ENCODE measurements at regions not wholly inside any gene's neighbourhood (a gene's known extent, or its start where the extent isn't known, plus 50 kb on each side); places are given as distances from the start of the nearest gene placed in this dataset.

DNA sequence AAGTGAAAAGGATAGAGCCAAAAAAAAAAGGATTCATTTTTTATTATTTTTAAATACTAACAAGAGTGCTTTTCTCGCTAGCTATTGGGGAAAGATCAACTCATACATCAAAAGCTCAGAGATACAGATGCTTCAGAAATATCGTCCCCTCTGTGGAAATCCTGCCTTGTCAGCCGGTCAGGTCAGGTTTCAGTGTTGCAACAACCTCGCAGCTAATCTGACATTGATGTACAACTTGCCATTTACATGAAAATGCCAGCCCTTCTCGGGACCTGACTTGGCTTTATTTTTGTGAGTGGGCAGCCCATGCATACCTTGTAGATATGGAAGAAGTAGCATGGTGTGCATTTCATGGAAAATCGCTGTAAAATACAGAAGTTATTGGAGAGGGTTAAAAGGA, 358.8 kb upstream of the ADAMTS16 start:
- Histone ChIP-seq H3K27ac (ENCODE audit: low read length in 2 of 2) (no peak overlapping the region), H4K20me1 (ENCODE audit: control insufficient read depth, insufficient read depth, low read length, poor library complexity, severe bottlenecking) (no peaks in the 10 kb centered on the region), H3K4me3 (ENCODE audit: control extremely low read depth in 1 of 5, extremely low read depth in 1 of 5, insufficient read depth in 1 of 5, low read depth in 2 of 5, low read length in 4 of 5) (no peak overlapping the region), H3K36me3 (replicated peaks in 1 of 2; ENCODE audit: control extremely low read depth in 1 of 2, control insufficient read depth in 1 of 2, extremely low read depth in 1 of 2, insufficient read depth in 2 of 2, low read length in 1 of 2) (no peaks in the 10 kb centered on the region), H3K9me3 (ENCODE audit: control extremely low read depth in 1 of 3, control insufficient read depth in 2 of 3, insufficient read depth in 1 of 3, low read length in 2 of 3) (peaks cover 0 to 3% (median 0%) of the 10 kb centered on the region in 3 donors), H3K9ac (ENCODE audit: low read length) (no peak overlapping the region), H3K79me2 (ENCODE audit: control insufficient read depth, insufficient read depth, low read length) (no peaks in the 10 kb centered on the region), H3K4me1 (ENCODE audit: control insufficient read depth in 2 of 2, insufficient read depth in 2 of 2, low read length in 2 of 2) (no peaks in the 10 kb centered on the region), H3K27me3 (replicated peaks in 1 of 4; ENCODE audit: control extremely low read depth in 1 of 4, control insufficient read depth in 3 of 4, insufficient read depth in 4 of 4, low read length in 3 of 4) (no peaks in the 10 kb centered on the region), H2AFZ (ENCODE audit: insufficient read depth, low read depth, low read length, poor library complexity, severe bottlenecking) (no peak overlapping the region), H3K4me2 (replicated peaks; ENCODE audit: low read depth, low read length, poor library complexity, severe bottlenecking) (no peak overlapping the region)
- Mint-ChIP-seq H3K27me3 (no peaks in the 10 kb centered on the region), H3K27ac (no peak overlapping the region), H3K9me3 (ENCODE audit: insufficient read depth) (peaks cover 4% of the 10 kb centered on the region), H3K4me1 (no peaks in the 10 kb centered on the region), H3K4me3 (no peak overlapping the region)
- ChIA-PET POLR2A (no interaction called here), CTCF (no interaction called here)
- ATAC-seq (ENCODE audit: low read depth): no peak
- intact Hi-C loops (cut with micrococcal nuclease): no loop called here
- 86% methylated on average over 4 of the region's 6 CpGs for WGBS (ENCODE audit: insufficient coverage)
- no peak for TF ChIP-seq EZH2 (IDR thresholded peaks at IDR 0.05; ENCODE audit: borderline replicate concordance, insufficient read depth, low read depth, low read length, poor library complexity, severe bottlenecking)
- no peak for DNase-seq

DNA sequence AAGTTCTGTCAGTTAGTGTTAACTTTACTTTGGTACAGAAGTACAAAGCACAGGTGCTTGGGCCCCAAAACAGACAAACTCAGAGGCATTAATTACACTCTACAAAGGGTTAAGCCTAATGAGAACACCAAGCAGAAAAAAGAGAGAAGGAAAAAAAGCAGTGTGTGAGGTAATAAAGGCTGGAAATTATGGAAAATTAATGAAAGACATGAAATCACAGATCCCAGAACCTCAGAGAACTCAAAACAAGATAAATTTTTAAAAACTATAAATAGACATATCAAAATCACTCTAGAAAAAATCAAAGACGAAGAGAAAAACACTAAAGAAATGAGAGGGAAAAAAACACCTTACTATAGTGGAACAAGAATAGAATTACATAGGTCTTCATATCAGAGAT, 354.2 kb upstream of the ADAMTS16 start:
- peaks cover 0 to 3% (median 0%) of the 10 kb centered on the region in 3 donors for H3K9me3 ChIP-seq (ENCODE audit: control extremely low read depth in 1 of 3, control insufficient read depth in 2 of 3, insufficient read depth in 1 of 3, low read length in 2 of 3)
- no peaks in the 10 kb centered on the region for H3K79me2 ChIP-seq (ENCODE audit: control insufficient read depth, insufficient read depth, low read length)
- TF ChIP-seq, protein P1, sequence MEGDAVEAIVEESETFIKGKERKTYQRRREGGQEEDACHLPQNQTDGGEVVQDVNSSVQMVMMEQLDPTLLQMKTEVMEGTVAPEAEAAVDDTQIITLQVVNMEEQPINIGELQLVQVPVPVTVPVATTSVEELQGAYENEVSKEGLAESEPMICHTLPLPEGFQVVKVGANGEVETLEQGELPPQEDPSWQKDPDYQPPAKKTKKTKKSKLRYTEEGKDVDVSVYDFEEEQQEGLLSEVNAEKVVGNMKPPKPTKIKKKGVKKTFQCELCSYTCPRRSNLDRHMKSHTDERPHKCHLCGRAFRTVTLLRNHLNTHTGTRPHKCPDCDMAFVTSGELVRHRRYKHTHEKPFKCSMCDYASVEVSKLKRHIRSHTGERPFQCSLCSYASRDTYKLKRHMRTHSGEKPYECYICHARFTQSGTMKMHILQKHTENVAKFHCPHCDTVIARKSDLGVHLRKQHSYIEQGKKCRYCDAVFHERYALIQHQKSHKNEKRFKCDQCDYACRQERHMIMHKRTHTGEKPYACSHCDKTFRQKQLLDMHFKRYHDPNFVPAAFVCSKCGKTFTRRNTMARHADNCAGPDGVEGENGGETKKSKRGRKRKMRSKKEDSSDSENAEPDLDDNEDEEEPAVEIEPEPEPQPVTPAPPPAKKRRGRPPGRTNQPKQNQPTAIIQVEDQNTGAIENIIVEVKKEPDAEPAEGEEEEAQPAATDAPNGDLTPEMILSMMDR (IDR thresholded peaks at IDR 0.05): no peak
- TF ChIP-seq EZH2 (IDR thresholded peaks at IDR 0.05; ENCODE audit: borderline replicate concordance, insufficient read depth, low read depth, low read length, poor library complexity, severe bottlenecking): no peak
- CTCF ChIA-PET: no interaction called here
- intact Hi-C loops (cut with micrococcal nuclease): no loop called here
- H3K9ac ChIP-seq (ENCODE audit: low read length): no peak overlapping the region
- H3K4me2 ChIP-seq (replicated peaks; ENCODE audit: low read depth, low read length, poor library complexity, severe bottlenecking): no peak overlapping the region
- H3K27me3 ChIP-seq (replicated peaks in 1 of 4; ENCODE audit: control extremely low read depth in 1 of 4, control insufficient read depth in 3 of 4, insufficient read depth in 4 of 4, low read length in 3 of 4): no peaks in the 10 kb centered on the region
- no peak overlapping the region for H2AFZ ChIP-seq (ENCODE audit: insufficient read depth, low read depth, low read length, poor library complexity, severe bottlenecking)
- ATAC-seq (ENCODE audit: low read depth) (no peak), DNase-seq (no peak)
- WGBS (ENCODE audit: insufficient coverage): no CpG with 5 or more reads among the region's 1 CpG
- Mint-ChIP-seq H3K27me3 (no peaks in the 10 kb centered on the region), H3K27ac (no peak overlapping the region), H3K9me3 (ENCODE audit: insufficient read depth) (peaks cover 2% of the 10 kb centered on the region), H3K4me3 (no peak overlapping the region), H3K4me1 (no peaks in the 10 kb centered on the region)
- no peaks in the 10 kb centered on the region for H3K36me3 ChIP-seq (replicated peaks in 1 of 2; ENCODE audit: control extremely low read depth in 1 of 2, control insufficient read depth in 1 of 2, extremely low read depth in 1 of 2, insufficient read depth in 2 of 2, low read length in 1 of 2)
- H4K20me1 ChIP-seq (ENCODE audit: control insufficient read depth, insufficient read depth, low read length, poor library complexity, severe bottlenecking): no peaks in the 10 kb centered on the region
- no peak overlapping the region for H3K4me3 ChIP-seq (ENCODE audit: control extremely low read depth in 1 of 5, extremely low read depth in 1 of 5, insufficient read depth in 1 of 5, low read depth in 2 of 5, low read length in 4 of 5)
- POLR2A ChIA-PET: no interaction called here
- no peaks in the 10 kb centered on the region for H3K4me1 ChIP-seq (ENCODE audit: control insufficient read depth in 2 of 2, insufficient read depth in 2 of 2, low read length in 2 of 2)
- no peak overlapping the region for H3K27ac ChIP-seq (ENCODE audit: low read length in 2 of 2)
